ENCODE measurements at regions not wholly inside any gene's neighbourhood (a gene's known extent, or its start where the extent isn't known, plus 50 kb on each side); places are given as distances from the start of the nearest gene placed in this dataset.

DNA sequence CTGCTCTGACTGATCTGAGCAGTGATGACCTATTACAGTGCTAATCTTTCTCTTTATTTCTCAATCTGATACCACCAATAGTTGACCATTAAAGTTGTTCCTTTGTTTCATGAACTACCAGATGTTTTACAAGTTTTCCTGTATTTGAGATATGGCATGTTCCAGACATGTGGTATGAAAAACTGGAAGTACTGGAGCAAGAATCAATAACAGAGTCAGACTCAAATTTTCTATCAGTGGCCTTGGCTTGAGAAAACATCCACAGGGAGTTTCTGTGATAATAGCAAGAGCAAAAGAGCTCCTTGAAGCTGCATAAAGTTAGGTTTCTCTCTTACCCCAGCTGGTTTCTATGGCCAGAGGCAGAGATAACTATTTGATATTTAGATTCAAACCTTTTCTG, 469.0 kb upstream of the STEAP1 start:
- Histone ChIP-seq H4K8ac (ENCODE audit: low read depth in 2 of 2, low read length in 2 of 2) (no peak overlapping the region), H3K79me1 (ENCODE audit: low read depth in 1 of 2, low read length in 2 of 2) (no peaks in the 10 kb centered on the region), H3K4me2 (ENCODE audit: low read depth, low read length) (no peak overlapping the region), H4K5ac (ENCODE audit: low read depth, low read length) (no peak overlapping the region), H3K9me3 (ENCODE audit: control insufficient read depth, insufficient read depth, low read length) (no peaks in the 10 kb centered on the region; the same call in 1 of the 2 replicates), H2BK20ac (ENCODE audit: low read depth, low read length) (no peak overlapping the region), H4K20me1 (ENCODE audit: insufficient read depth, low read length) (no peaks in the 10 kb centered on the region), H2AK5ac (ENCODE audit: low read depth, low read length) (no peak overlapping the region), H2AFZ (replicated peaks; ENCODE audit: low read length, poor library complexity) (no peak overlapping the region), H3K27ac (ENCODE audit: insufficient read depth, low read length) (no peak overlapping the region), H2BK15ac (ENCODE audit: low read depth, low read length) (no peak overlapping the region), H3K14ac (replicated peaks; ENCODE audit: low read depth, low read length) (no peak overlapping the region), H3K56ac (ENCODE audit: extremely low read depth, insufficient read depth, low read length) (no peak overlapping the region), H2BK5ac (ENCODE audit: low read depth, low read length, poor library complexity, severe bottlenecking) (no peak overlapping the region), H3K18ac (ENCODE audit: low read depth, low read length) (no peak overlapping the region), H3K4me3 (ENCODE audit: insufficient read depth, low read depth, low read length) (no peak overlapping the region), H3K23ac (ENCODE audit: low read depth, low read length) (no peak overlapping the region), H3K9ac (ENCODE audit: low read depth, low read length) (no peak overlapping the region), H3K9me1 (ENCODE audit: insufficient read depth, low read length) (no peaks in the 10 kb centered on the region), H4K91ac (ENCODE audit: insufficient read depth, low read depth, low read length) (no peak overlapping the region), H3K4ac (ENCODE audit: low read depth, low read length) (no peak overlapping the region), H3K4me1 (ENCODE audit: control insufficient read depth, insufficient read depth, low read length) (no peaks in the 10 kb centered on the region), H3K27me3 (ENCODE audit: control insufficient read depth, insufficient read depth, low read length) (no peaks in the 10 kb centered on the region), H2AK9ac (replicated peaks; ENCODE audit: low read depth, low read length, poor library complexity) (no peak overlapping the region), H2BK120ac (ENCODE audit: low read depth, low read length) (no peak overlapping the region), H3K36me3 (ENCODE audit: control insufficient read depth, insufficient read depth, low read length) (no peaks in the 10 kb centered on the region)
- DNase-seq = no peak
- ChIA-PET CTCF (no interaction called here), POLR2A (ENCODE audit: unreplicated experiment) (no interaction called here)
- intact Hi-C loops (cut with micrococcal nuclease) = no loop called here
- BruUV-seq (replicated peaks) = no TSS peak
- dilution Hi-C loops (cut with HindIII; ENCODE audit: low sequenced_read_pairs, unreplicated experiment) = no loop called here
- TF ChIP-seq, protein P1, sequence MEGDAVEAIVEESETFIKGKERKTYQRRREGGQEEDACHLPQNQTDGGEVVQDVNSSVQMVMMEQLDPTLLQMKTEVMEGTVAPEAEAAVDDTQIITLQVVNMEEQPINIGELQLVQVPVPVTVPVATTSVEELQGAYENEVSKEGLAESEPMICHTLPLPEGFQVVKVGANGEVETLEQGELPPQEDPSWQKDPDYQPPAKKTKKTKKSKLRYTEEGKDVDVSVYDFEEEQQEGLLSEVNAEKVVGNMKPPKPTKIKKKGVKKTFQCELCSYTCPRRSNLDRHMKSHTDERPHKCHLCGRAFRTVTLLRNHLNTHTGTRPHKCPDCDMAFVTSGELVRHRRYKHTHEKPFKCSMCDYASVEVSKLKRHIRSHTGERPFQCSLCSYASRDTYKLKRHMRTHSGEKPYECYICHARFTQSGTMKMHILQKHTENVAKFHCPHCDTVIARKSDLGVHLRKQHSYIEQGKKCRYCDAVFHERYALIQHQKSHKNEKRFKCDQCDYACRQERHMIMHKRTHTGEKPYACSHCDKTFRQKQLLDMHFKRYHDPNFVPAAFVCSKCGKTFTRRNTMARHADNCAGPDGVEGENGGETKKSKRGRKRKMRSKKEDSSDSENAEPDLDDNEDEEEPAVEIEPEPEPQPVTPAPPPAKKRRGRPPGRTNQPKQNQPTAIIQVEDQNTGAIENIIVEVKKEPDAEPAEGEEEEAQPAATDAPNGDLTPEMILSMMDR (conservative IDR thresholded peaks at IDR 0.05; ENCODE audit: low read depth, low read length) = no peak
- no peak for TF ChIP-seq CHD1 (IDR thresholded peaks at IDR 0.05; ENCODE audit: low read depth, low read length)
- TF ChIP-seq, protein P2, sequence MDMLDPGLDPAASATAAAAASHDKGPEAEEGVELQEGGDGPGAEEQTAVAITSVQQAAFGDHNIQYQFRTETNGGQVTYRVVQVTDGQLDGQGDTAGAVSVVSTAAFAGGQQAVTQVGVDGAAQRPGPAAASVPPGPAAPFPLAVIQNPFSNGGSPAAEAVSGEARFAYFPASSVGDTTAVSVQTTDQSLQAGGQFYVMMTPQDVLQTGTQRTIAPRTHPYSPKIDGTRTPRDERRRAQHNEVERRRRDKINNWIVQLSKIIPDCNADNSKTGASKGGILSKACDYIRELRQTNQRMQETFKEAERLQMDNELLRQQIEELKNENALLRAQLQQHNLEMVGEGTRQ (IDR thresholded peaks at IDR 0.05; ENCODE audit: low read depth, low read length) = no peak
- TF ChIP-seq, protein P3, sequence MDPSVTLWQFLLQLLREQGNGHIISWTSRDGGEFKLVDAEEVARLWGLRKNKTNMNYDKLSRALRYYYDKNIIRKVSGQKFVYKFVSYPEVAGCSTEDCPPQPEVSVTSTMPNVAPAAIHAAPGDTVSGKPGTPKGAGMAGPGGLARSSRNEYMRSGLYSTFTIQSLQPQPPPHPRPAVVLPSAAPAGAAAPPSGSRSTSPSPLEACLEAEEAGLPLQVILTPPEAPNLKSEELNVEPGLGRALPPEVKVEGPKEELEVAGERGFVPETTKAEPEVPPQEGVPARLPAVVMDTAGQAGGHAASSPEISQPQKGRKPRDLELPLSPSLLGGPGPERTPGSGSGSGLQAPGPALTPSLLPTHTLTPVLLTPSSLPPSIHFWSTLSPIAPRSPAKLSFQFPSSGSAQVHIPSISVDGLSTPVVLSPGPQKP (IDR thresholded peaks at IDR 0.05; ENCODE audit: borderline replicate concordance, low read depth, low read length) = no peak
- no peak for TF ChIP-seq RAD21 (IDR thresholded peaks at IDR 0.05; ENCODE audit: low read length)
- TF ChIP-seq MXI1 (IDR thresholded peaks at IDR 0.05; ENCODE audit: borderline replicate concordance, low read depth, low read length) = no peak
- no peak for TF ChIP-seq FOS (IDR thresholded peaks at IDR 0.05; ENCODE audit: low read depth, low read length)
- TF ChIP-seq BHLHE40 (IDR thresholded peaks at IDR 0.05; ENCODE audit: low read depth, low read length) = no peak
- TF ChIP-seq RFX5 (IDR thresholded peaks at IDR 0.05; ENCODE audit: low read depth, low read length) = no peak
- TF ChIP-seq MAFK (IDR thresholded peaks at IDR 0.05; ENCODE audit: low read depth, low read length) = no peak
- TF ChIP-seq NFE2L2 (IDR thresholded peaks at IDR 0.05; ENCODE audit: low read depth, low read length) = no peak
- TF ChIP-seq RCOR1 (IDR thresholded peaks at IDR 0.05; ENCODE audit: insufficient replicate concordance, low read length) = no peak
- TF ChIP-seq CEBPB (IDR thresholded peaks at IDR 0.05; ENCODE audit: low read depth, low read length) = no peak
- no peak for ATAC-seq (ENCODE audit: low read depth)
- in situ Hi-C loops (cut with MboI; ENCODE audit: low sequenced_read_pairs) = no loop called here

Data from IMR-90 (cell line).